B cell (primary cell): ENCODE measurements at regions not wholly inside any gene's neighbourhood (a gene's known extent, or its start where the extent isn't known, plus 50 kb on each side); places are given as distances from the start of the nearest gene placed in this dataset.

Source experiments
- EZH2 ChIP-seq: IDR thresholded peaks from 2 replicates; pipeline ENCODE4 v1.6.1; 2012; ENCODE audit warnings: borderline replicate concordance, low read depth, mild to moderate bottlenecking, moderate library complexity, low read length; ENCODE audit not compliant: insufficient read depth, poor library complexity, severe bottlenecking
- TF ChIP-seq, protein P1 (sequence below): fragments of 200-600 bp; IDR thresholded peaks from one replicate; pipeline ENCODE4 v1.8.0; 2022; ENCODE audit warnings: antibody characterized with exemption, mild to moderate bottlenecking

DNA sequence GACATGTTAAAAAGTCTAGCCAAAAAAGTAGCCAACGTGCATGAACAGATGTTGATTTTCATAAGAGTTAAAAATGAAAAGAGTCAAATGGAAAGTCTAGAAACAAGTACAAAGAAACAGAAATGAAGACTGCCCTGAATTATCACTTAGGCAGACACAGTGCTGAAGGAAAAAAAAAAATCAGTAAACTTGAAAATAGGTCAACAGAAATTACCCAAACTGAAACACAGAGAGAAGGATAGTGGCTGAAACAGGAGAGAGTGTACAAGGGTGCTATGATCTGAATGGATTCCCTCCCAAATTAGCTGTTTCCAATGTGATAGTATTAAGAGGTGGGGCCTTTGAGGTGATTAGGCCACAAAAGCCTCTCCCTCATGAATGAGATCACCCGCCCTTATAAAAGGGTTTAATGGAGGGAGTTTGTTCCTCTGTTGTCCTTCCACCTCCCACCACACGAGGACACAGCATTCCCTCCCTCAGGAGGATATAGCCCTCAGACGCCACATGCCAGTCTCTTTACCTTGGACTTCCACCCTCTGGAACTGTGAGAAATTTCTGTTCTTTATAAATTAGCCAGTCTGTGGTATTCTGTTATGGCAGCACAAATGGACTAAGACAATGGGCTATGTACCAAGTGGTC, 249.7 kb downstream of the AHR start:
- TF ChIP-seq, protein P1, sequence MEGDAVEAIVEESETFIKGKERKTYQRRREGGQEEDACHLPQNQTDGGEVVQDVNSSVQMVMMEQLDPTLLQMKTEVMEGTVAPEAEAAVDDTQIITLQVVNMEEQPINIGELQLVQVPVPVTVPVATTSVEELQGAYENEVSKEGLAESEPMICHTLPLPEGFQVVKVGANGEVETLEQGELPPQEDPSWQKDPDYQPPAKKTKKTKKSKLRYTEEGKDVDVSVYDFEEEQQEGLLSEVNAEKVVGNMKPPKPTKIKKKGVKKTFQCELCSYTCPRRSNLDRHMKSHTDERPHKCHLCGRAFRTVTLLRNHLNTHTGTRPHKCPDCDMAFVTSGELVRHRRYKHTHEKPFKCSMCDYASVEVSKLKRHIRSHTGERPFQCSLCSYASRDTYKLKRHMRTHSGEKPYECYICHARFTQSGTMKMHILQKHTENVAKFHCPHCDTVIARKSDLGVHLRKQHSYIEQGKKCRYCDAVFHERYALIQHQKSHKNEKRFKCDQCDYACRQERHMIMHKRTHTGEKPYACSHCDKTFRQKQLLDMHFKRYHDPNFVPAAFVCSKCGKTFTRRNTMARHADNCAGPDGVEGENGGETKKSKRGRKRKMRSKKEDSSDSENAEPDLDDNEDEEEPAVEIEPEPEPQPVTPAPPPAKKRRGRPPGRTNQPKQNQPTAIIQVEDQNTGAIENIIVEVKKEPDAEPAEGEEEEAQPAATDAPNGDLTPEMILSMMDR, result no peak
- no peak for TF ChIP-seq EZH2
